K562 (cell line): ENCODE measurements at regions not wholly inside any gene's neighbourhood (a gene's known extent, or its start where the extent isn't known, plus 50 kb on each side); places are given as distances from the start of the nearest gene placed in this dataset.

Experiments
- CBFA2T2 ChIP-seq: fragments of 450-650 bp; conservative IDR thresholded peaks from 2 replicates; pipeline ENCODE4 v1.6.1; 2017; ENCODE audit warnings: mild to moderate bottlenecking
- CHD2 ChIP-seq: IDR thresholded peaks from 2 replicates; pipeline ENCODE4 v1.6.1; 2011; ENCODE audit warnings: low read depth, low read length
- CLOCK ChIP-seq: fragments of 250-450 bp; sonication (Bioruptor Pico); IDR thresholded peaks from 2 replicates; pipeline ENCODE4 v1.4.0; 2020; ENCODE audit warnings: mild to moderate bottlenecking, moderate library complexity, borderline replicate concordance
- E2F5 ChIP-seq: sonication (generic); formaldehyde crosslinking; IDR thresholded peaks from 2 replicates; pipeline ENCODE4 v1.8.0; 2022; ENCODE audit warnings: mild to moderate bottlenecking, missing genetic modification reagents
- EZH2 ChIP-seq: IDR thresholded peaks from 2 replicates; pipeline ENCODE4 v1.6.1; 2012; ENCODE audit warnings: low read depth, mild to moderate bottlenecking, inconsistent platforms, low read length, borderline replicate concordance
- FOSL1 ChIP-seq: fragments of 200-800 bp; sonication (Bioruptor generic); conservative IDR thresholded peaks from 2 replicates; pipeline ENCODE4 v1.6.1; 2016; ENCODE audit warnings: missing genetic modification characterization, missing compliant biosample characterization
- FOXJ3 ChIP-seq: sonication (generic); formaldehyde crosslinking; IDR thresholded peaks from 2 replicates; pipeline ENCODE4 v1.4.0; 2020; ENCODE audit warnings: mild to moderate bottlenecking, missing genetic modification reagents
- FOXK2 ChIP-seq, 2 experiments: fragments of 450-650 bp; IDR thresholded peaks in 1 of 2; conservative IDR thresholded peaks in 1 of 2; 2 replicates each; pipeline ENCODE4 v1.6.1; 2016; ENCODE audit warnings: low read depth in 2 of 2, mild to moderate bottlenecking in 1 of 2
- HCFC1 ChIP-seq: IDR thresholded peaks from 2 replicates; pipeline ENCODE4 v1.6.1; 2012; ENCODE audit warnings: low read depth, low read length, improper control_type of control experiment
- IRF1 ChIP-seq: sonication (generic); formaldehyde crosslinking; IDR thresholded peaks from 2 replicates; pipeline ENCODE4 v1.8.0; 2022; ENCODE audit warnings: missing genetic modification reagents, mild to moderate bottlenecking, borderline replicate concordance
- MAFF ChIP-seq: IDR thresholded peaks from 2 replicates; pipeline ENCODE4 v1.6.1; 2012; ENCODE audit warnings: low read length, improper control_type of control experiment
- MTA1 ChIP-seq: fragments of 450-650 bp; IDR thresholded peaks from 2 replicates; pipeline ENCODE4 v1.6.1; 2017; ENCODE audit warnings: borderline replicate concordance
- NEUROD1 ChIP-seq: fragments of 150-350 bp; IDR thresholded peaks from 2 replicates; pipeline ENCODE4 v1.6.1; 2014; ENCODE audit warnings: borderline replicate concordance, low read length, low read depth; ENCODE audit not compliant: partially characterized antibody
- PBX2 ChIP-seq, 2 experiments: IDR thresholded peaks in 1 of 2; conservative IDR thresholded peaks in 1 of 2; 2 replicates each; pipeline ENCODE4 v1.6.1; 2016; ENCODE audit warnings: low read depth in 2 of 2, mild to moderate bottlenecking in 1 of 2, missing compliant biosample characterization in 1 of 2, missing genetic modification characterization in 1 of 2, moderate library complexity in 1 of 2
- RBM39 ChIP-seq: fragments of 200-400 bp; formaldehyde crosslinking; optimal IDR thresholded peaks from 2 replicates; pipeline ENCODE3; 2018; ENCODE audit warnings: low read depth, low read length
- TEAD4 ChIP-seq, 2 experiments: sonication (generic) in 1 of 2; formaldehyde crosslinking in 1 of 2; IDR thresholded peaks; 2 replicates each; pipeline versions ENCODE4 v1.6.1 to v1.8.0; 2012 to 2022; ENCODE audit warnings: borderline replicate concordance in 1 of 2, inconsistent platforms in 1 of 2, low read length in 1 of 2, mild to moderate bottlenecking in 1 of 2, missing genetic modification reagents in 1 of 2
- ZC3H8 ChIP-seq: fragments of 450-650 bp; IDR thresholded peaks from 2 replicates; pipeline ENCODE4 v1.6.1; 2017
- TF ChIP-seq, protein P1 (sequence below): fragments of 450-650 bp; IDR thresholded peaks from 2 replicates; pipeline ENCODE4 v1.6.1; 2016; ENCODE audit warnings: antibody characterized with exemption

DNA sequence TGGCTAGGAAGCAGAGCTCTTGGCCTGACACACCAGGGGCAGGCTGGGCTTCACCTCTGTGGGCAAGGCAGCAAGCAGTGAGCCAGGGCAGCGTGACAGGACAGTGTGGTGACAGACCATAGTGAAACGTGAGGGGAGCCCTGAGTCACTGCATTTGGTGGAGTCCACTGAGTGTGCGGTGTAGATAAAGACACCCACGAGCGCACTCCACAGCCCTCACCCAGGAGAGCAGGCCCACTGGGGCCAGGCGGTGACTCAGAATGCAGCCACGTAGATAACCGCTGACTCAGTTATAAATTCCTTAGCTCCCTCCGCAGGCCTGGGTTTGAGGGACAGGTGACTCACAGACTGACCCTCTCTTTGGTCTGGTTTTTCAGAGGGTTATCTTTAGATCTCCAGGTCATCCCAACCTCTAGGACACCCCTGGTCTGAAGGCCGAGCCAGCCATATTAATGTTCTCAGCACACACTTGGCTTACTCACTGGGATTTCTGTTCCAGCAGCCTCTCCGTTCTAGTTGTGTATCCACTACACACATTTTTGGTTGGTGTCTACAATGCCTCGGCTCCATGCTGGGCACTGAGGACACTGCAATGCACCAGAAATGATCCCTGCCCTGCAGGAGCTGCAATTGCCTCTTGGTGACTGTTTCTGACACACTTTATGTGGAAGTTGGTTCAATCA is 90.2 kb upstream of the TSPAN2 start (continued):
- TF ChIP-seq IRF1 (CRISPR knock-in tag) = no peak
- peak; percentile 77 for TF ChIP-seq TEAD4 (IDR thresholded peaks at IDR 0.05; ENCODE audit: low read length)
- TF ChIP-seq TEAD4 (CRISPR knock-in tag; IDR thresholded peaks at IDR 0.05; ENCODE audit: borderline replicate concordance) = no peak
- peak; percentile 70; the same call in 1 of the 2 replicates for TF ChIP-seq MTA1
- peak; percentile 52 for TF ChIP-seq NEUROD1
- TF ChIP-seq MAFF = peak; percentile 88
- peak; percentile 100 for TF ChIP-seq FOSL1 (tag)
- 0 out of 2 replicates have a peak, but pooled peaks have one; percentile 19 for TF ChIP-seq CHD2
- no peak for TF ChIP-seq HCFC1
- TF ChIP-seq, protein P1, sequence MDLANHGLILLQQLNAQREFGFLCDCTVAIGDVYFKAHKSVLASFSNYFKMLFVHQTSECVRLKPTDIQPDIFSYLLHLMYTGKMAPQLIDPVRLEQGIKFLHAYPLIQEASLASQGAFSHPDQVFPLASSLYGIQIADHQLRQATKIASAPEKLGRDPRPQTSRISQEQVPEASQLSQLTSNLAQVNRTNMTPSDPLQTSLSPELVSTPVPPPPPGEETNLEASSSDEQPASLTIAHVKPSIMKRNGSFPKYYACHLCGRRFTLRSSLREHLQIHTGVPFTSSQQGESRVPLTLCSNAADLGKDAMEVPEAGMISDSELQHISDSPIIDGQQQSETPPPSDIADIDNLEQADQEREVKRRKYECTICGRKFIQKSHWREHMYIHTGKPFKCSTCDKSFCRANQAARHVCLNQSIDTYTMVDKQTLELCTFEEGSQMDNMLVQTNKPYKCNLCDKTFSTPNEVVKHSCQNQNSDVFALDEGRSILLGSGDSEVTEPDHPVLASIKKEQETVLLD = peak; percentile 73; the same call in 1 of the 2 replicates
- peak; percentile 72 for TF ChIP-seq CBFA2T2
- no peak for TF ChIP-seq EZH2
- no peak for TF ChIP-seq ZC3H8
- TF ChIP-seq RBM39 = no peak
- no peak for TF ChIP-seq E2F5
- TF ChIP-seq FOXJ3 (CRISPR knock-in tag) = no peak
- TF ChIP-seq PBX2 (CRISPR knock-in tag; IDR thresholded peaks at IDR 0.05; ENCODE audit: low read depth) = peak; percentile 31; the same call in 1 of the 2 replicates
- TF ChIP-seq PBX2 (tag; conservative IDR thresholded peaks at IDR 0.05; ENCODE audit: low read depth) = no peak
- TF ChIP-seq FOXK2 (conservative IDR thresholded peaks at IDR 0.05 in 1 of 2, IDR thresholded peaks at IDR 0.05 in 1 of 2; ENCODE audit: low read depth in 2 of 2) = 0 out of 4 replicates have a peak, but pooled peaks of 1 of the 2 experiments have one; percentile 13
- no peak for TF ChIP-seq CLOCK (CRISPR knock-in tag)
